A673 (cell line): ENCODE measurements at regions not wholly inside any gene's neighbourhood (a gene's known extent, or its start where the extent isn't known, plus 50 kb on each side); places are given as distances from the start of the nearest gene placed in this dataset.
"Not testable (repeated sequence)": the region's sequence is repeated elsewhere in the genome, so short reads cannot be mapped to it uniquely, and the experiment has no call there.

Source experiments
- BruUV-seq: library from RNA; stranded (reverse); fragments of 400-500 nt; replicated peaks from 2 replicates; lab custom pipeline; 2021; lab: Mats Ljungman, UMichigan
- CTCF ChIA-PET: fragments of 300-600 bp; sonication (Branson Sonifier 250); formaldehyde crosslinking; loops from one replicate; lab custom pipeline; 2022; ENCODE audit warnings: antibody characterized with exemption; lab: Charles Lee
- POLR2A ChIA-PET: fragments of 300-600 bp; sonication (Branson Sonifier 250); formaldehyde crosslinking; loops from one replicate; lab custom pipeline; 2022; ENCODE audit warnings: antibody characterized with exemption; ENCODE audit not compliant: low non-redundant PET; lab: Charles Lee
- DNase-seq: peaks from one replicate; pipeline ENCODE4 v3.0.0-alpha.2; 2015; ENCODE audit warnings: low spot score
- H3K27ac ChIP-seq: fragments of 200-600 bp; sonication (generic); 2 replicates; pipeline ENCODE4 v1.5.1; 2016; ENCODE audit warnings: mixed run types, low read depth, mild to moderate bottlenecking, mixed read lengths, antibody characterized with exemption, low read length; ENCODE audit not compliant: poor library complexity, severe bottlenecking
- H3K27me3 ChIP-seq: fragments of 200-600 bp; sonication (generic); replicated peaks from 2 replicates; pipeline ENCODE4 v1.6.1; 2017; ENCODE audit warnings: mixed run types, low read depth, mild to moderate bottlenecking, mixed read lengths, antibody characterized with exemption, low read length; ENCODE audit not compliant: insufficient read depth, poor library complexity
- H3K36me3 ChIP-seq: fragments of 200-600 bp; sonication (generic); 2 replicates; pipeline ENCODE4 v1.6.1; 2016; ENCODE audit warnings: mixed run types, mild to moderate bottlenecking, mixed read lengths, antibody characterized with exemption, low read length; ENCODE audit not compliant: insufficient read depth, poor library complexity, severe bottlenecking
- H3K4me1 ChIP-seq: fragments of 200-600 bp; sonication (generic); 2 replicates; pipeline ENCODE4 v1.6.1; 2017; ENCODE audit warnings: mixed run types, mild to moderate bottlenecking, mixed read lengths, antibody characterized with exemption, low read length; ENCODE audit not compliant: insufficient read depth, poor library complexity, severe bottlenecking
- H3K4me3 ChIP-seq: fragments of 200-600 bp; sonication (generic); 2 replicates; pipeline ENCODE4 v1.5.1; 2016; ENCODE audit warnings: low read depth, mixed run types, mild to moderate bottlenecking, mixed read lengths, low read length; ENCODE audit not compliant: poor library complexity, severe bottlenecking
- H3K9me3 ChIP-seq: fragments of 200-600 bp; sonication (generic); 2 replicates; pipeline ENCODE4 v1.6.1; 2016; ENCODE audit warnings: mixed run types, low read depth, mild to moderate bottlenecking, mixed read lengths, antibody characterized with exemption, low read length; ENCODE audit not compliant: poor library complexity, severe bottlenecking
- intact Hi-C: fragments of 100-400 bp; cut with micrococcal nuclease; formaldehyde crosslinking; loops from one replicate; pipeline ENCODE4 v1.10.0; 2022; ENCODE audit not compliant: unreplicated experiment

GRCh38 chr15:85234450-85235196 is 145.8 kb upstream of the AKAP13 start:
- BruUV-seq, H3K27me3 ChIP-seq, H3K36me3 ChIP-seq, H3K9me3 ChIP-seq, H3K4me1 ChIP-seq, DNase-seq, CTCF ChIA-PET, intact Hi-C loops, H3K27ac ChIP-seq, POLR2A ChIA-PET: not testable (repeated sequence)
- peak overlapping the region; percentile 24 for H3K4me3 ChIP-seq

GRCh38 chr15:85244056-85244455 is 136.3 kb upstream of the AKAP13 start:
- H3K4me3 ChIP-seq, CTCF ChIA-PET, H3K27me3 ChIP-seq, DNase-seq, H3K9me3 ChIP-seq, H3K36me3 ChIP-seq, H3K4me1 ChIP-seq, BruUV-seq, H3K27ac ChIP-seq, POLR2A ChIA-PET, intact Hi-C loops: not testable (repeated sequence)

- intact Hi-C loops, POLR2A ChIA-PET, CTCF ChIA-PET, H3K27me3 ChIP-seq, H3K27ac ChIP-seq, H3K4me1 ChIP-seq, H3K36me3 ChIP-seq, BruUV-seq, H3K4me3 ChIP-seq, DNase-seq, H3K9me3 ChIP-seq: not testable (repeated sequence)
Observed at GRCh38 chr15:85250938-85251542, 129.4 kb upstream of the AKAP13 start.

GRCh38 chr15:85253196-85253915 is 127.0 kb upstream of the AKAP13 start:
- POLR2A ChIA-PET, DNase-seq, H3K27ac ChIP-seq, H3K36me3 ChIP-seq, CTCF ChIA-PET, H3K27me3 ChIP-seq, H3K4me1 ChIP-seq, intact Hi-C loops, H3K4me3 ChIP-seq, H3K9me3 ChIP-seq, BruUV-seq: not testable (repeated sequence)

DNA sequence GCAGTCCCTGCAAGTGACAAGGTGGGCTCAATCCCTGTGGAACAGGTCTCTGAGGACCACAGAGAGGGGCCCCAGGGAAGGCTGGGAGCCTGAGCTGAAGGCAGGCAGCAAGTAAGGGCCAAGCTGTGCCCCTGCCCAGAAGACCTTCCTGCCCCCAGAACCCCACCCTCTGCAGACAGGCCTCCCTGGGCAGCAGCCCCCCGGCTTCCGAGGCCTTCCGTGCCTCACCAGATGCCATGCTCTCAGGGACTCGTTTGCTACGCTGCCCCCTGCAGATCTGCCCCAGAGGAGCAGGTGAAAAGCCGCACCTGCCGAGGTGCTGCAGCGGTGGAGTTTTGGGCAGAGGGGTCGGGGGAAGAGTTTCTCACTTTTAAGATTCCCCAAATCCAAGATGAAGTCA is 125.4 kb upstream of the AKAP13 start:
- POLR2A ChIA-PET, H3K9me3 ChIP-seq, DNase-seq, H3K4me1 ChIP-seq, H3K27me3 ChIP-seq, H3K27ac ChIP-seq, H3K36me3 ChIP-seq, CTCF ChIA-PET, intact Hi-C loops, BruUV-seq, H3K4me3 ChIP-seq: not testable (repeated sequence)

GRCh38 chr15:85255502-85255901 is 124.9 kb upstream of the AKAP13 start:
- H3K4me1 ChIP-seq, H3K27ac ChIP-seq, H3K4me3 ChIP-seq, BruUV-seq, H3K27me3 ChIP-seq, POLR2A ChIA-PET, DNase-seq, intact Hi-C loops, CTCF ChIA-PET, H3K36me3 ChIP-seq, H3K9me3 ChIP-seq: not testable (repeated sequence)

- intact Hi-C loops, CTCF ChIA-PET, BruUV-seq, H3K4me3 ChIP-seq, H3K4me1 ChIP-seq, H3K36me3 ChIP-seq, H3K27me3 ChIP-seq, H3K27ac ChIP-seq, DNase-seq, POLR2A ChIA-PET, H3K9me3 ChIP-seq: not testable (repeated sequence)
Observed at GRCh38 chr15:85256009-85256997, 124.1 kb upstream of the AKAP13 start.
